Panc1 (cell line): ENCODE measurements at regions not wholly inside any gene's neighbourhood (a gene's known extent, or its start where the extent isn't known, plus 50 kb on each side); places are given as distances from the start of the nearest gene placed in this dataset.

Experiments used
- ATAC-seq: fragments of 200-7000 bp; cut with Tn5 transposase; 2 replicates; pipeline ENCODE4 v1.9.1; 2020; ENCODE audit warnings: mild to moderate bottlenecking, moderate library complexity
- BruUV-seq: library from RNA; stranded (reverse); fragments of 400-500 nt; replicated peaks from 2 replicates; lab custom pipeline; 2021; lab: Mats Ljungman, UMichigan
- CTCF ChIA-PET: fragments of 300-600 bp; sonication (Branson Sonifier 250); formaldehyde crosslinking; loops from one replicate; lab custom pipeline; 2022; ENCODE audit warnings: antibody characterized with exemption; lab: Charles Lee
- POLR2A ChIA-PET: fragments of 300-600 bp; sonication (Branson Sonifier 250); formaldehyde crosslinking; loops from one replicate; lab custom pipeline; 2022; ENCODE audit warnings: antibody characterized with exemption; lab: Charles Lee
- DNase-seq: peaks from one replicate; pipeline ENCODE4 v3.0.0-alpha.2; 2010; ENCODE audit warnings: low read depth, low spot score
- H3K27ac ChIP-seq: 2 replicates; pipeline ENCODE4 v1.5.1; 2011; ENCODE audit warnings: mild to moderate bottlenecking, low read length, inconsistent platforms
- H3K27me3 ChIP-seq: fragments of 200-500 bp; sonication (Bioruptor generic); 2 replicates; pipeline ENCODE4 v1.6.0; 2014; ENCODE audit warnings: low read length, inconsistent platforms; ENCODE audit not compliant: control insufficient read depth, insufficient read depth
- H3K36me3 ChIP-seq: fragments of 200-500 bp; sonication (Bioruptor generic); 2 replicates; pipeline ENCODE4 v1.5.1; 2014; ENCODE audit warnings: inconsistent platforms, mild to moderate bottlenecking, low read length, moderate library complexity; ENCODE audit not compliant: control insufficient read depth, insufficient read depth
- H3K4me1 ChIP-seq: 2 replicates; pipeline ENCODE4 v1.5.1; 2011; ENCODE audit warnings: inconsistent platforms, mild to moderate bottlenecking, low read length, moderate library complexity; ENCODE audit not compliant: control insufficient read depth, insufficient read depth
- H3K4me3 ChIP-seq, 2 experiments: 2 replicates each; pipeline ENCODE4 v1.5.1; 2011 to 2012; ENCODE audit warnings: low read depth in 2 of 2, low read length in 2 of 2, mild to moderate bottlenecking in 2 of 2, inconsistent platforms in 1 of 2, moderate library complexity in 1 of 2
- H3K9me3 ChIP-seq: fragments of 200-500 bp; sonication (Bioruptor generic); 2 replicates; pipeline ENCODE4 v1.5.1; 2014; ENCODE audit warnings: low read depth, mild to moderate bottlenecking, inconsistent platforms, low read length, moderate library complexity; ENCODE audit not compliant: control insufficient read depth, insufficient read depth
- CTCF ChIP-seq: fragments of 450-650 bp; IDR thresholded peaks from 2 replicates; pipeline ENCODE4 v1.5.1; 2017; ENCODE audit warnings: mild to moderate bottlenecking
- POLR2AphosphoS5 ChIP-seq: IDR thresholded peaks from 2 replicates; pipeline ENCODE4 v1.6.1; 2012; ENCODE audit warnings: mild to moderate bottlenecking, low read depth, low read length, moderate library complexity
- SIN3A ChIP-seq: IDR thresholded peaks from 2 replicates; pipeline ENCODE4 v1.6.1; 2012; ENCODE audit warnings: low read depth, mild to moderate bottlenecking, low read length, moderate library complexity, borderline replicate concordance; ENCODE audit not compliant: insufficient read depth
- TCF7L2 ChIP-seq: IDR thresholded peaks from 2 replicates; pipeline ENCODE4 v1.6.1; 2011; ENCODE audit warnings: mild to moderate bottlenecking, low read depth, low read length, inconsistent platforms
- in situ Hi-C: cut with HindIII; loops from 2 replicates; pipeline ENCODE4 v1.10.0; 2016; ENCODE audit warnings: low sequenced_read_pairs, low pct_unique_long_range_greater_than_20kb
- intact Hi-C: fragments of 100-400 bp; cut with micrococcal nuclease; formaldehyde crosslinking; loops from one replicate; pipeline ENCODE4 v1.10.0; 2022; ENCODE audit not compliant: unreplicated experiment
- TF ChIP-seq, protein P1 (sequence below), 2 experiments: IDR thresholded peaks; 2 replicates each; pipeline ENCODE4 v1.6.1; 2011 to 2012; ENCODE audit warnings: low read depth in 2 of 2, control low read depth in 1 of 2, low read length in 1 of 2, mild to moderate bottlenecking in 1 of 2, moderate library complexity in 1 of 2; ENCODE audit not compliant: insufficient read depth in 1 of 2

GRCh38 chr7:52254396-52255010 is 780.9 kb upstream of the POM121L12 start:
- no TSS peak for BruUV-seq
- POLR2A ChIA-PET: no interaction called here
- ATAC-seq: no peak

GRCh38 chr7:52253953-52254352 is 781.5 kb upstream of the POM121L12 start:
- ATAC-seq (no peak), DNase-seq (no peak)
- no peaks in the 10 kb centered on the region for H3K9me3 ChIP-seq
- H3K27ac ChIP-seq: no peak overlapping the region
- ChIA-PET POLR2A (no interaction called here), CTCF (no interaction called here)
- in situ Hi-C loops: no loop called here
- H3K4me3 ChIP-seq: no peak overlapping the region
- H3K27me3 ChIP-seq: no peaks in the 10 kb centered on the region
- no peak for TF ChIP-seq TCF7L2
- TF ChIP-seq, protein P1, sequence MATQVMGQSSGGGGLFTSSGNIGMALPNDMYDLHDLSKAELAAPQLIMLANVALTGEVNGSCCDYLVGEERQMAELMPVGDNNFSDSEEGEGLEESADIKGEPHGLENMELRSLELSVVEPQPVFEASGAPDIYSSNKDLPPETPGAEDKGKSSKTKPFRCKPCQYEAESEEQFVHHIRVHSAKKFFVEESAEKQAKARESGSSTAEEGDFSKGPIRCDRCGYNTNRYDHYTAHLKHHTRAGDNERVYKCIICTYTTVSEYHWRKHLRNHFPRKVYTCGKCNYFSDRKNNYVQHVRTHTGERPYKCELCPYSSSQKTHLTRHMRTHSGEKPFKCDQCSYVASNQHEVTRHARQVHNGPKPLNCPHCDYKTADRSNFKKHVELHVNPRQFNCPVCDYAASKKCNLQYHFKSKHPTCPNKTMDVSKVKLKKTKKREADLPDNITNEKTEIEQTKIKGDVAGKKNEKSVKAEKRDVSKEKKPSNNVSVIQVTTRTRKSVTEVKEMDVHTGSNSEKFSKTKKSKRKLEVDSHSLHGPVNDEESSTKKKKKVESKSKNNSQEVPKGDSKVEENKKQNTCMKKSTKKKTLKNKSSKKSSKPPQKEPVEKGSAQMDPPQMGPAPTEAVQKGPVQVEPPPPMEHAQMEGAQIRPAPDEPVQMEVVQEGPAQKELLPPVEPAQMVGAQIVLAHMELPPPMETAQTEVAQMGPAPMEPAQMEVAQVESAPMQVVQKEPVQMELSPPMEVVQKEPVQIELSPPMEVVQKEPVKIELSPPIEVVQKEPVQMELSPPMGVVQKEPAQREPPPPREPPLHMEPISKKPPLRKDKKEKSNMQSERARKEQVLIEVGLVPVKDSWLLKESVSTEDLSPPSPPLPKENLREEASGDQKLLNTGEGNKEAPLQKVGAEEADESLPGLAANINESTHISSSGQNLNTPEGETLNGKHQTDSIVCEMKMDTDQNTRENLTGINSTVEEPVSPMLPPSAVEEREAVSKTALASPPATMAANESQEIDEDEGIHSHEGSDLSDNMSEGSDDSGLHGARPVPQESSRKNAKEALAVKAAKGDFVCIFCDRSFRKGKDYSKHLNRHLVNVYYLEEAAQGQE (IDR thresholded peaks at IDR 0.05; ENCODE audit: insufficient read depth in 1 of 2, low read depth in 2 of 2, low read length in 1 of 2): no peak
- TF ChIP-seq CTCF: no peak
- no peak for TF ChIP-seq POLR2AphosphoS5
- TF ChIP-seq SIN3A: no peak
- intact Hi-C loops: no loop called here
- BruUV-seq: no TSS peak
- no peaks in the 10 kb centered on the region for H3K4me1 ChIP-seq
- no peaks in the 10 kb centered on the region for H3K36me3 ChIP-seq

More at GRCh38 chr7:52254396-52255010, 780.9 kb upstream of the POM121L12 start:
- in situ Hi-C loops (no loop called here), intact Hi-C loops (no loop called here)
- Histone ChIP-seq H3K36me3 (no peaks in the 10 kb centered on the region), H3K4me1 (no peaks in the 10 kb centered on the region), H3K9me3 (no peaks in the 10 kb centered on the region), H3K4me3 (no peak overlapping the region), H3K27me3 (no peaks in the 10 kb centered on the region), H3K27ac (no peak overlapping the region)
- TF ChIP-seq POLR2AphosphoS5: no peak
- TF ChIP-seq SIN3A: no peak
- no peak for TF ChIP-seq CTCF
- no peak for TF ChIP-seq TCF7L2
- TF ChIP-seq, protein P1 (IDR thresholded peaks at IDR 0.05; ENCODE audit: insufficient read depth in 1 of 2, low read depth in 2 of 2, low read length in 1 of 2): no peak
- no peak for DNase-seq
- CTCF ChIA-PET: no interaction called here
